A549 (cell line): ENCODE measurements at regions not wholly inside any gene's neighbourhood (a gene's known extent, or its start where the extent isn't known, plus 50 kb on each side); places are given as distances from the start of the nearest gene placed in this dataset.

Experiments used
- CEBPB ChIP-seq, 2 experiments: fragments of >200 bp in 1 of 2; sonication (Bioruptor Twin) in 1 of 2; formaldehyde crosslinking in 1 of 2; IDR thresholded peaks; 2 replicates each; pipeline ENCODE4 v1.6.1; 2012 to 2016
- CTCF ChIP-seq: fragments of >200 bp; sonication (Bioruptor Twin); formaldehyde crosslinking; IDR thresholded peaks from 3 replicates; pipeline ENCODE4 v1.5.1; 2016
- ESRRA ChIP-seq: fragments of 150-350 bp; IDR thresholded peaks from 2 replicates; pipeline ENCODE4 v1.6.1; 2014; ENCODE audit warnings: mild to moderate bottlenecking, low read length, borderline replicate concordance
- MAFK ChIP-seq: fragments of 450-650 bp; IDR thresholded peaks from 2 replicates; pipeline ENCODE4 v1.6.1; 2014; ENCODE audit not compliant: partially characterized antibody
- NFE2L2 ChIP-seq: fragments of 150-350 bp; conservative IDR thresholded peaks from 2 replicates; pipeline ENCODE4 v1.6.1; 2014; ENCODE audit warnings: low read length
- POLR2A ChIP-seq: IDR thresholded peaks from 2 replicates; pipeline ENCODE4 v1.6.1; 2012; ENCODE audit warnings: mild to moderate bottlenecking, low read length
- TP53 ChIP-seq: fragments of 250-450 bp; sonication (Bioruptor Pico); IDR thresholded peaks from 2 replicates; pipeline ENCODE4 v1.5.0; 2021; ENCODE audit warnings: mild to moderate bottlenecking, moderate library complexity
- ZNF302 ChIP-seq: fragments of 250-450 bp; sonication (Bioruptor Pico); IDR thresholded peaks from 2 replicates; pipeline ENCODE4 v1.9.0; 2021; ENCODE audit warnings: inconsistent platforms, mild to moderate bottlenecking, moderate library complexity

GRCh38 chr3:117219296-117219695 is 509.7 kb downstream of the TUSC7 start:
- TF ChIP-seq POLR2A (no peak), CEBPB (IDR thresholded peaks at IDR 0.05) (no peak), TP53 (no peak), CTCF (no peak), ESRRA (no peak), NFE2L2 (no peak), MAFK (no peak), ZNF302 (no peak)
